Mucosa of stomach (tissue), 1 donor: ENCODE measurements at regions not wholly inside any gene's neighbourhood (a gene's known extent, or its start where the extent isn't known, plus 50 kb on each side); places are given as distances from the start of the nearest gene placed in this dataset.
"Not testable (repeated sequence)": the region's sequence is repeated elsewhere in the genome, so short reads cannot be mapped to it uniquely, and the experiment has no call there.

Experiments used
- H3K27me3 ChIP-seq: one replicate; pipeline ENCODE4 v1.7.0; 2013; ENCODE audit warnings: mild to moderate bottlenecking, low read length; ENCODE audit not compliant: control insufficient read depth, insufficient read depth
- H3K36me3 ChIP-seq: one replicate; pipeline ENCODE4 v1.7.0; 2013; ENCODE audit warnings: low read length; ENCODE audit not compliant: control insufficient read depth, insufficient read depth
- H3K4me1 ChIP-seq: one replicate; pipeline ENCODE4 v1.7.0; 2013; ENCODE audit warnings: mild to moderate bottlenecking, low read length; ENCODE audit not compliant: control insufficient read depth, insufficient read depth
- H3K4me3 ChIP-seq: one replicate; pipeline ENCODE4 v1.7.0; 2013; ENCODE audit warnings: low read length
- H3K9ac ChIP-seq: one replicate; pipeline ENCODE4 v1.7.0; 2013; ENCODE audit warnings: mild to moderate bottlenecking, low read length, moderate library complexity
- H3K9me3 ChIP-seq: one replicate; pipeline ENCODE4 v1.7.0; 2013; ENCODE audit warnings: mild to moderate bottlenecking, low read length, moderate library complexity; ENCODE audit not compliant: control insufficient read depth
- donor health status: Pancreatic carcinoma.

DNA sequence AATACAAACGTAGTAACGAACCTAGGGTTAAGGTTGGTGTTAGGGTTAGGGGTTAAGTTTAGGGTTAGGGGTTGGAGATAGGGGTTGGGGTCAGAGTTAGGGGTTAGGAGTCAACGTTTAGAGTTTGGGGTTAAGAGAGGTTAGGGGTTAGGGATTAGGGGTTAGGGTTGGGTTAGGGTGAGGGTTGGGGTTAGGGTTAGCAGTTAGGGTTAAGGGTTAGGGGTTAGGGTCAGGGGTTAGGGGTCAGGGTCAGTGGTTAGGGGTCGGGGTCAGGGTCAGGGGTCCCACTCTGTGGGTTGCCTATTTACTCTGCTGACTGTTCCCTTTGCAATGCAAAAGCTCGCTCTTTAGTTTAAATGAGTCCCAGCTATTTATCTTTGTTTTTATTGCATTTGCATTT is 275.5 kb downstream of the CCDC74A start:
- not testable (repeated sequence) for H3K9me3 ChIP-seq, H3K9ac ChIP-seq, H3K36me3 ChIP-seq, H3K27me3 ChIP-seq, H3K4me3 ChIP-seq, H3K4me1 ChIP-seq

DNA sequence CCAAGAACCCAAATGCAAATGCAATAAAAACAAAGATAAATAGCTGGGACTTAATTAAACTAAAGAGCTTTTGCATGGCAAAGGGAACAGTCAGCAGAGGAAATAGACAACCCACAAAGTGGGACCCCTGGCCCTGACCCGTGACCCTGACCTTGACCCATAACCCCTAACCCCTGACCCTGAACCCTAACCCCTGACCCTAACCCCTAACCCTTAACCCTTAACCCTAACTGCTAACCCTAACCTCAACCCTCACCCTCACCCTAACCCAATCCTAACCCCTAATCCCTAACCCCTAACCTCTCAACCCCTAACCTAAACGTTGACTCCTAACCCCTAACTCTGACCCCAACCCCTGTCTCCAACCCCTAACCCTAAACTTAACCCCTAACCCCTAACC is 284.9 kb downstream of the CCDC74A start:
- H3K36me3 ChIP-seq, H3K4me1 ChIP-seq, H3K27me3 ChIP-seq, H3K9ac ChIP-seq, H3K9me3 ChIP-seq, H3K4me3 ChIP-seq: not testable (repeated sequence)

DNA sequence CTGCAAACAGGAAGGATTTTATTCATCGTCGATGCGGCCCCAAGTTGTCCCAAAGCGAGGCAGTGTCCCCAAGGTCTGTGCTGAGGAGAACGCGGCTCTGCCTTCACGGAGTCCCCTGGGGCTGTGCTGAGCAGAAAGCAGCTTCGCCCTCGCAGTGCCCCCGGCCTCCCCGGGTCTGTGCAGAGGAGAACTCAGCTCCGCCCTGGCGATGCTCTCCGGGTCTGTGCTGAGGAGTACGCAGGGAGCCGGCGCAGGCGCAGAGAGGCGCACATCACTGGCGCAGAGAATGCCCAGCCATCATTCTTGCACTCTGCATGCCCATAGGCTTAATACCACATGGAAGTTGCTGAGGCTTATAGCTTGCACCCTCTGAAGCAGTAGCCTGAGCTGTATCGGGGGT is 285.7 kb downstream of the CCDC74A start:
- H3K4me3 ChIP-seq, H3K27me3 ChIP-seq, H3K9ac ChIP-seq, H3K4me1 ChIP-seq, H3K9me3 ChIP-seq, H3K36me3 ChIP-seq: not testable (repeated sequence)

DNA sequence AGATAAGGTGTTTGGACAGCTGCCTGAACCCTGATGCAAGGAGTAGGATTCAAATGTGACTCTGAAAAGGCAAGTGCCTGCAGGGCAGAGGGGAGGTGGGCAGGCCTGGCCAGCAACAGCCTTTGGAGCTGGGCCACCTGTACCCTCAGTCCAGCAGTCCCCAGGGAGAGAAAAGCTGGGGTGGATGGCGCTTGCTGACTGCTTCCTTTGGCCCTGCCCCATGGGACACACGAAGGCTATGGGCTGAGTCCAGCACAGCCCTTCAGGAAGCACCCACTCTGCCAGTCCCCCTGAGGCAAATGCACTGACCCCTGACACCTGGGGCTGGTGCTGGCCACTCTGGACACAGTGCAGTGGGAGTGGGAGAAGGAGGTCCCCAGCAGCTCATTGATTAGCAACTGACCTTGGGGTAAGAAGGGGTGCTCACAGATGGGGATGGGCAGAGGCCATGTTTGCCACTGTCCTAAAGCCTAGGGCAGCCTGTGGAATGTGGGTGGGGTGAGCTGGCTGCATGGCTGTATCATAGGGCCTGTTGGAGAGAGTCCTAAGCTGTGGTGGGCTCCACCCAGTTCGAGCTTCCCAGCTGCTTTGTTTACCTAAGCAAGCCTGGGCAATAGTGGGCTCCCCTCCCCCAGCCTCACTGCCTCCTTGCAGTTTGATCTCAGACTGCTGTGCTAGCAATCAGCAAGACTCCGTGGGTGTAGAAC is 290.7 kb downstream of the CCDC74A start:
- H3K9me3 ChIP-seq, H3K4me3 ChIP-seq, H3K4me1 ChIP-seq, H3K9ac ChIP-seq, H3K36me3 ChIP-seq, H3K27me3 ChIP-seq: not testable (repeated sequence)

DNA sequence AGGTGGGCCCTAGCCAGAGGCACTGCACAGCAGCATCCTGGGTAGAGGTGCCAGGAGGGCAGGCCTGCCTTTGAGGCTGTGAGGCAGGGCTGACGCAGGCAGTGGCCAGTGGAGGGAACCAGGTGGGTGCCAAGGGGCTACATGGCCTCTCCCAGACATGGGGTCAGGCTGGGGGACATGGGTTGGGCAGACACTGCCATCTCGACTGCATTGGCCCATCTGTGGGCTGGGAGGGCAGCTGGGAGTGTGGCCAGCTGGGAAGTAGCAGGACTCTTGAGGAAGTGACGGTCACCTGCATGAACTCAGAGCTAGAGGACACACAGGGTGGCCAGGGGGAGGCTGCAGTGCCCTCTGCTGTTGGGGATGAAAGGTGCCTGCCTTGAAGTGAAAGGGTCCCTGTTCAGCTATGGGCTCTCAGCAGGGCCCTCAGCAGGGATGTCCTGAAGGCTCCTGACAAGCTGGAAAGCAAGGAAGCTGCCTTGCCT is 294.6 kb downstream of the CCDC74A start:
- not testable (repeated sequence) for H3K9me3 ChIP-seq, H3K4me3 ChIP-seq, H3K36me3 ChIP-seq, H3K9ac ChIP-seq, H3K27me3 ChIP-seq, H3K4me1 ChIP-seq

DNA sequence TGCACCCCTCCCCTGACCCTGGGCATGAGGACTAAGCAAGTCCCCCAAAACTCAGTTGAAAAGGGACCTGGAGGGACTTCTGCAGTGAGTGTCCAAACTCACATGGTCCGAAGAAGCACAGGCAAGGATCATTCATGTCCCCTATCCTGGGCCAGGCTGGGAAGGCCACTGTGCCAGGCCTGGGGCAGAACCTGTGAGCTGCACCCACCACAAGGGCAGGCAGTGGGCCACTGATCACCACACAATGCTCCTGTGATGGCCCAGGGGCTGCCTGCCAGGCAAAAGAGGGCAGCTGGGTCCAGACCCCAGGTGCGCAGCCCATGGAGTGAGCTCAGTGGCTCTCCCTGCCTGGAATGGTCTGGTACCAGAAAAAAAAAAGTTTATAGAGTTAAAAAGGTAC is 295.4 kb downstream of the CCDC74A start:
- H3K9me3 ChIP-seq, result not testable (repeated sequence)

DNA sequence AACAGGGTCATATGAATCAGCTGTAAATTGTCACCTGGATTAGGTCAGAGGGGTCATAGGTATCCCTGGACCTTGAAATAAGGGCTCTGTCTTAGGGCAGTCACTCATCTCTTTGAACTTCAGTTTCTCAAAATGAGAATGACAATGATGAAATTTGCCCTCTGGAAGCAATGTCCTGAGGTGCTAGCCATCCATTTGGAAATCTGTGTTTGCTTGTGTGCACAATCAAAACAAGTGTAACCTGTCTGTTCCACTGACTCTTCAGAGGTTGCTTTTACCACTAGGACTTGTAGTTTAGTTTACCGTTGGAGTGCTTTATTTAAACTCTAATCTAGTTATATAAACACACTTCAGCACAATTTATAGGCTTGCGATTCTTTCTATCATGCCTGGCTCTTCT is 297.3 kb downstream of the CCDC74A start:
- H3K9me3 ChIP-seq, H3K4me3 ChIP-seq, H3K9ac ChIP-seq, H3K27me3 ChIP-seq, H3K36me3 ChIP-seq, H3K4me1 ChIP-seq: not testable (repeated sequence)

More for the DNA sequence above, 295.4 kb downstream of the CCDC74A start:
- H3K9ac ChIP-seq, H3K4me3 ChIP-seq, H3K36me3 ChIP-seq, H3K27me3 ChIP-seq, H3K4me1 ChIP-seq: not testable (repeated sequence)

DNA sequence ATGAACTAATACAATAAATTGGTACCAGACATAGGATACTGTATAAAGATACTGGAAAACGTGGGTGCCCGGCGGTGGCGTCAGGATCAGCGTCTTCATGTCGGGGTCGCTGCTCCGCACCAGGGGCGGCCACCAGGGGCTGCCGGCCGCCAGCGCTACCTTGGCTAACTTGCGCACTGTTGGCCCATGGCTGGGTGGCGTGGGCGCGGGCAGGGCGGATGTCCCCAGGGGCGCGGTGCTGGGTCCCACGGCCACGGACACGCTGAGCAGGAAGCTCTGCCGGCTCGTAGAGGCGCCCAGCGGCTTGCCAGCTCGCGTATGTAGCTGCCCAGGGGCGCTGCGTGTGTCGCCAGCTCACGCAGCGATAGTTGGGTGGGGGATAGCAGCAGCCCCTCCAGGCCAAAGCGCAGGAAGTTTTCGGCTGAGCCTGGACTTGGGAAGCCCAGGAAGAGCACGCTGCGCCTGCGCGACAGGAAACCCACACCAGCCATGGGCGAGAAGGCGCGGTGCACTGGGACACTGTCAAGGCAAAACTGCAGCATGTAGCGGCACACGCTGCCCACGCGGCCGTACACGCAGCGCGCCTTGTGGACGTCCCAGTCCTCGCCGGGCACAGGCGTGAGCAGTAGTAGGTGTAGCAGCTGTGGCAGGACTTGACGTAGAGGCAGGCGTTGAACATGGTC is 299.9 kb downstream of the CCDC74A start:
- H3K36me3 ChIP-seq, result no peaks in the 10 kb centered on the region
- H3K4me1 ChIP-seq, result no peaks in the 10 kb centered on the region
- H3K27me3 ChIP-seq, result no peaks in the 10 kb centered on the region
- no peak overlapping the region for H3K9ac ChIP-seq
- H3K9me3 ChIP-seq, result no peaks in the 10 kb centered on the region
- H3K4me3 ChIP-seq, result no peak overlapping the region

DNA sequence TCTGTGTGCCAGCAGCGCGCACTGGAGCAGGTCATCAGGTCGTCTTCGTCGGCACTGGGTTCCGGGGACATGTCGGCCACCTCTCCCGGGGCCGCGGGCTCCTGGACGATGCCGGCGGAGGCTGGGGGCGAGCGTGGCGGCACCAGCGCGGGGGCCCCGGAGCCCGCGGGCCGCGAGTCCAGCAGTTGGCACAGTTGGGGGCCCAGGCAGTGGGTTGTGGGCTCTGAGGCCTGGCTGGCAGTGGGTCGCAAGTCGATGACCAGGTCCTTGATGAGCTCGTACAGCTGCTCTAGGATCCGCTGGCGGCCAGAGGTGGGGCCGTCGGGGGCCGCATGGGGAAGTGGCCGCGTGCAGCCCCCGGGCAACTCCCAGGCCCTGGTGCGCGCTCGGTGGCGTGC is 300.5 kb downstream of the CCDC74A start:
- Histone ChIP-seq H3K4me3 (no peak overlapping the region), H3K9ac (no peak overlapping the region), H3K4me1 (no peaks in the 10 kb centered on the region), H3K36me3 (no peaks in the 10 kb centered on the region), H3K9me3 (no peaks in the 10 kb centered on the region), H3K27me3 (no peaks in the 10 kb centered on the region)

DNA sequence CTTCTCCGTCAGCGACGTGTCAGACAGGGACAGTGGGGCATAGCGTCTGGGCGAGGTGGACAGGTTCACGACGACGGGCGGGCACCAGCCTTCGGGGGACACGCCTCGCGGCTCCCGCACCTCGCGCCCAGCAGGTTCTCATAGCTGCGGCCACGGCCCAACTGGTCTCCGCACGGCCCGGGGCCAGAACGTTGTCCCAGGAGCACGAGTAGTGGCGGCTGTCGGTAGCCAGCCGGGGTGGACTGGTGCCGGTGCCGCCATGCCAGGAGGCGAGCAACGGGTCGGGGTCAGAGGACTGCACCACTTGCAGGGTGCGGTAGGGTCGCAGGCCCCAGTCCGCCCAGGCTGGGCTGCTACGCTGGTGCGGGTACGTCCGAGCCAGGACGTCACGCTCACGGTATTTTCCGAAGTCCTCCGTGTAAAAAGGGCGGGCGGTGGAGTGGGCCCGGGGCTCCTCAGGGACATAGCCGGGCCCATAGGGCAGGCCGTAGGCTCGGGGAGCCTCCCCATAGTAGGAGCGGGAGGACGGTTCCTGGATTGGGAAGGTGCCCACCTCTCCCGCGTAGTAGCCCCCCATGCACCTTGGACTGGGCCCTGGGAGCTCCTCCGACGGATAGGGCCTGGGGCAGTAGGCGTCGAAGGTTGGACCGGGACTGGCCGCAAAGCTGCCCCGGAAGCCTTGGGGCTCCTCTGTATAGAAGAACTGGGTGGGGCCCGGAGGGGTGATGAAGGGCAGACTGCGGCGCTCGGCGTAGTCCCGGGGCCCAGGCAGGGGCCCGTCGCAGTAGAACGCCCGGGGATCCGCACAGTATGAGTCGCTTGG is 301.2 kb downstream of the CCDC74A start:
- H3K4me3 ChIP-seq, H3K9ac ChIP-seq, H3K4me1 ChIP-seq, H3K36me3 ChIP-seq, H3K27me3 ChIP-seq, H3K9me3 ChIP-seq: not testable (repeated sequence)

DNA sequence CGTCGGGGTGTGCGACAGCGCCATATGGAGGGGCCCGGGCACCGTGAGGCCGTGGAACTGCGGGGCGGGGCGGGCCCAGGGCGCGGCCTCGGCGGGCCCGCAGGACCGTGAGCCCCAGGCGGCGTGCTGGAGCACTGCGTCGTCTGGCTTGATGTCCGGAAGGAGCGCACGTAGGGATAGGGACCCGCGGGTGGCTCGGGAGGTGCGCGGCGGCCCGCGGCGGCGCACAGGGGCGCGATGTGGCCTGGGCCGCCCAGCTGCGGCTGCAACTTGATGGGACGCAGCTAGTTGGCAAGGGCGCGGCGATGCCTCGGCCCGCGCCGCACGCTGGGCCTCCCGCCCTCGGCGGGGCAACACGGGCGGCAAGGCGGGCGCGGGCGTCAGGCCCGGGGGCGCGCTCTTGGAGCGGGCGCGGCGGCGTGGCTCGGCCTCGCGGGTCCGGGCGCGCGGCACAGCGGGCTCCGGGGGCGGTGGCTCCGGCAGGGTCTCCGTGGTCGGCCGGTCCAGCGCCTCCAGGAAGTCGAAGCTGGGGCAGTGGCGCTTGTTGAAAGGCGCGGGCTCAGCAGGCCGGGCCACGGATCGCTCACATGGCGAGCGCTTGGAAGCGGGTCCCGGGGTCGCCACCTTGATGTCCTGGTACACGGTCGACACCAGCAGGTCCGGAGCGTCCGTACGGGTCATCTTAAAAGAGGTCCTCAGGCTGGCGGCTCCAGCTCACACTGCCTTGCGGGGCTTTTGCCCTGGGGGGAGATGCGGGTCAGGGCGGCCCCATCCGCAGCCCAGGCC is 302.0 kb downstream of the CCDC74A start:
- H3K4me3 ChIP-seq, H3K9me3 ChIP-seq, H3K9ac ChIP-seq, H3K36me3 ChIP-seq, H3K4me1 ChIP-seq, H3K27me3 ChIP-seq: not testable (repeated sequence)
